ENCODE measurements at regions not wholly inside any gene's neighbourhood (a gene's known extent, or its start where the extent isn't known, plus 50 kb on each side); places are given as distances from the start of the nearest gene placed in this dataset.

GRCh38 chr1:108082738-108083562 is 117.2 kb downstream of the SLC25A24 start:
- DNase-seq (ENCODE audit: low spot score): no peak

GRCh38 chr1:108082001-108082400 is 117.0 kb upstream of the VAV3 start:
- DNase-seq (ENCODE audit: low spot score): peak; percentile 57

- DNase-seq (ENCODE audit: low spot score): no peak
These were observed 115.5 kb upstream of the VAV3 start for GRCh38 chr1:108080448-108080847.

- DNase-seq (ENCODE audit: low spot score): no peak
These were observed 114.6 kb upstream of the VAV3 start for GRCh38 chr1:108079440-108080025.

GRCh38 chr1:108077991-108078390 is 113.0 kb upstream of the VAV3 start:
- no peak for DNase-seq (ENCODE audit: low spot score)

GRCh38 chr1:108075055-108075454 is 110.1 kb upstream of the VAV3 start:
- DNase-seq (ENCODE audit: low spot score): no peak

- no peak for DNase-seq (ENCODE audit: low spot score)
These were observed 107.8 kb upstream of the VAV3 start for GRCh38 chr1:108072776-108073175.

GRCh38 chr1:108072212-108072611 is 107.2 kb upstream of the VAV3 start:
- DNase-seq (ENCODE audit: low spot score): no peak

- no peak for DNase-seq (ENCODE audit: low spot score)
These were observed 106.6 kb upstream of the VAV3 start for GRCh38 chr1:108071601-108072000.

GRCh38 chr1:108070662-108071061 is 105.7 kb upstream of the VAV3 start:
- DNase-seq (ENCODE audit: low spot score): no peak

- DNase-seq (ENCODE audit: low spot score): no peak
These were observed 103.0 kb upstream of the VAV3 start for GRCh38 chr1:108067884-108068540.

- DNase-seq (ENCODE audit: low spot score): no peak
These were observed 101.8 kb upstream of the VAV3 start for GRCh38 chr1:108066808-108067207.

- DNase-seq (ENCODE audit: low spot score): no peak
These were observed 99.3 kb upstream of the VAV3 start for GRCh38 chr1:108064255-108064654.

- no peak for DNase-seq (ENCODE audit: low spot score)
These were observed 98.7 kb upstream of the VAV3 start for GRCh38 chr1:108063703-108064102.

GRCh38 chr1:108059945-108060344 is 95.0 kb upstream of the VAV3 start:
- no peak for DNase-seq (ENCODE audit: low spot score)

- DNase-seq (ENCODE audit: low spot score): no peak
These were observed 92.6 kb upstream of the VAV3 start for GRCh38 chr1:108057541-108057940.

- no peak for DNase-seq (ENCODE audit: low spot score)
These were observed 91.5 kb upstream of the VAV3 start for GRCh38 chr1:108056436-108056990.

GRCh38 chr1:108055387-108055786 is 90.4 kb upstream of the VAV3 start:
- DNase-seq (ENCODE audit: low spot score): no peak

- DNase-seq (ENCODE audit: low spot score): no peak
These were observed 89.4 kb upstream of the VAV3 start for GRCh38 chr1:108054396-108054795.

- no peak for DNase-seq (ENCODE audit: low spot score)
These were observed 88.5 kb upstream of the VAV3 start for GRCh38 chr1:108053270-108054013.

- DNase-seq (ENCODE audit: low spot score): no peak
These were observed 86.8 kb upstream of the VAV3 start for GRCh38 chr1:108051631-108052377.

Data from putamen (tissue), 1 donor.